GM19397 (cell line): ENCODE measurements at regions not wholly inside any gene's neighbourhood (a gene's known extent, or its start where the extent isn't known, plus 50 kb on each side); places are given as distances from the start of the nearest gene placed in this dataset.

Experiments used
- ATAC-seq: cut with Tn5 transposase; IDR thresholded peaks from one replicate; pipeline ENCODE4 v1.9.1; 2021; ENCODE audit warnings: mild to moderate bottlenecking, moderate library complexity; ENCODE audit not compliant: unreplicated experiment

GRCh38 chrX:15191830-15192229, 78.1 kb downstream of the ASB9 start:
- ATAC-seq = no peak

DNA sequence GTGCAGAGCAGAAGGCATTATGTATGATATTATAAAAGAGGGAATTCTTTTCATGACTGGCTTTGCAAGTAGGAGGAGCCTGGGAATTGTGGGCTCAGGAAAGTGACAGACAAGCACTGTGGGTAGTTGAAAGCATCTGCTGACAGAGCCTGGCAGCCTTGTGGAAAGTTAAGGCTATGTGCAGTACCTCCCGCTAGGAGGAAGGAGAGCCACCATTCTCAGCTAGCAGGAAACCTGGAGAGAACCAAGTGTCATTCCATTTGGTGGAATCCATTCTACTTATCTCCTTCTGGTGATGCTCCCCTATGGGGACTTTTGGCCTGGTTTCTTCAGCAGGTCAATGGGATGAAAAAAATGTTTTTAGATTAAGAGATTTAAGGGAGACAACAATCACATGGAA, 81.8 kb downstream of the ASB9 start:
- ATAC-seq = no peak

- no peak for ATAC-seq
Observed at GRCh38 chrX:15177316-15177715, 92.6 kb downstream of the ASB9 start.

- ATAC-seq = no peak
Observed at GRCh38 chrX:15173411-15173810, 96.5 kb downstream of the ASB9 start.

- ATAC-seq = no peak
Observed at GRCh38 chrX:15170927-15171326, 99.0 kb downstream of the ASB9 start.

DNA sequence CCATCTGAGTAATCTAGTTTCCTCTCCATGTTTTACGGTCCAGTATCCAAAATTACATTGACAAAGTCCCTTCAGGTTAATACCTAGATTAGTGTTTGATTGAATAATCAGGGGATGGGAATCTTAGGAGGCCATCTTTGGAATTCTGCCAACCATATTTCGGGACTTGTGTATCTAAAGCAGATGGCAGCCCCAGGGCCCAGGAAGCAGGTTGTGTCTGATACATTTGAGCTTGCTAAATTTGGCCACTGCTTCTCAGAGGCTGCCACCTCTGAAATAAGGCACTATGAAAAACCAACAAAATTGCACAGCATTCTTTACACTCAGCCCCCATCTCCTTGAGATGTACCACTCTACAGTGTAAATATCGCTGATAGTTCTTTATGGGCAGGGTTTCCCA, 102.1 kb downstream of the ASB9 start:
- ATAC-seq = no peak

DNA sequence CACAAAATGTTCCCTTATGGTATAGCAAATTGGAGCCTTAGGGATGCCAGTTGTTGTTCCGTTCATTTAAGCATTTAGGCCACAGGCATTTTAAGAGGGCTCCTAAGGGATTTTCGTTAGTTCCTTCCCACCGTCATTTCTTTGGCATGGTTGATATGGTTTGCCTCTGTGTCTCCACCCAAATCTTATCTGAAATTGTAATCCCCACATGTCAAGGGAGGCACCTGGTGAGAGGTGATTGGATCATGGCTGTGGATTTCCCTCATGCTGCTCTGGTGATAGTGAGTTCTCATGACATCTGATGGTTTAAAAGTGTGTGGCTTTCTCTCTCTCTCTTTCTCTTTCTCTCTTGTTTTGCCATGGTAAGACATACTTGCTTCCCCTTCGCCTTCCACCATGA, 104.1 kb downstream of the ASB9 start:
- ATAC-seq = no peak

DNA sequence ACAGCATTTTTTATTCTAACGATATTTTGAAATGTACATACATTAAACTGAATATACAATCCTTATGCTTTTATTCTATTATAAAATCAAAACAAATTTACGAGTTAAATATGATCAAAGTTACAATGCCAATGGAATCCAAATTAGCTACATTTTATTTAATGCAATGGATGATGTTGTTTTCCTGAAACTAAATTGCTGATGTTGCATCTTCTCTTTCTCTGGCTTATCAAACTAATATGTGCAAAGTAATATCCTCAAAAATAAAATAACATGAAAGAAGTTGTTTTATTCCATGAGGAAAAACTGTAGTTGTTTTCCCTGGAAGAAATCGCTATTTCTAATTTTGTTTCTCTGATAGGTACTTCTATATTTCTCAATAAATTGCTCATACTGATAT, 106.8 kb downstream of the ASB9 start:
- ATAC-seq = no peak

DNA sequence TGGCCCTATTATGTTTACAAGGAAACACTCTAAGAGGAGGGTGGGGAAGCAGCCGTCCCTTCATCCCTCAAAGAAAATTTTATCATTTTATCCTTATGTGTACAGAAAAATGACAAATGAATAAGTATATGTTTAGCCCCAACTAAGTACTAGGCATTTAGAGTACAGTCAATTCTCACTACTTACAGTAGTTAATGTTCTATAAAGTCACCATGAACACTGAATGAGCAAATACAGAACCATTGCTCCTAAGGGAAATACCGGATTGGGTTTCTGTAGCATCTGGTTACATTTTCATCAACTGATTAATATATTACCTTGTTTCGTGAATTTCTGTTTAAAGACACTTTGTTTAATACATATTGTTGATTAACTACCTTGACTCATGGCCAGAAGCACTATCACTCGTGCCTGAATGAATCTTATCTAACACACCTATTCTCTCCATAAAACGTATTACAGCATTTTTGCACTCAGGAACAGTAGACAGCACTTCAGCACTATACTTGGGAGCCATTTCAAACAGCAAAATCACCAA, 109.3 kb downstream of the ASB9 start:
- no peak for ATAC-seq

DNA sequence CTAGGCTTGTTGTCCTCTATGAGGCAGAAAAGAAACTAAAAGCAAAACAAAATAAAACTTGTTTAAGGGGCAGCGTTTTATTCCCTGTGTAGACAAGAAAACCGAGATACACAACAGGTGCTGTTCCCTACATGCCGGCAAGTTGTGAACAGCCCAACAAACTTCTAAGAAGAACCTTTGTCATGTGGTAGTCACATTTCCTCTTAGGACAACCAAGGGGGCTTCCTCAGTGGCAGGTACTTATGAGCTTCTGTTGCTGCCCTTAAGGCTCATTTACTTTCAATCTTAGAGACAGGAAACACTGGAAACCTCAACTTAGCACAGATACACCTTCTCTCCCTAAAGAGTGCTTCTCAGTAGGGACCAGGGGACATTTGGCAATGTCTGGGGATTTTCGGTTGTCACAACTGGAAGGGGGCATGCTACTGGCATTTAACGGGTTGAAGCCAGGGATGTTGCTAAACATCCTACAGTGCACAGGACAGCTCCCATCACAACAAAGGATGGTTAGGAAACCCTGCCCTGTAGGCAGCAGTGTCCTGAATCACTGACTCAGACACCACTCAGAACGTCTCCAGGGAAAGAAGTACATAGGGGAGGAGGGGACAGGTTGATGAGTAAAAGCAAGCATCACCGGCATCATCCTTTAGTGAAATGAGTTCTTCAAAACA, 111.0 kb downstream of the ASB9 start:
- ATAC-seq = peak; percentile 73

DNA sequence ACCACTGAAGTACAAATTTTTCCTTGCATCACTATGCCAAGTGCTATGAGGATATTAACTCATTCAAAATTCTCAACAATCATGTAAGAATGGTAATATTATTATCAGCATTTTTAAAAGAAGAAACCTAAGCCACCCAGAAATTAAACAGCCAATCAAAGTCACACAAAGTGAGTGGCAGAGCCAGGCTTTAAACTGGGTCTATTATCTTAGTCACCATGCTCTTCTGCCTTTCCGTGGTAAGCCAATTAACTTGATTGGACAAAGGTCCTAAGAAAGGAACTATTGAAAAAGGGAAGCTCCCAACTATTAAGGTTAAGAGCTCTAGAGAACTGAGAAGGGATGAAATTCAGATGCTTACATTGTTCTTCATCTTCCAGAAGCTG, 111.5 kb downstream of the ASB9 start:
- ATAC-seq = no peak

- ATAC-seq = no peak
Observed at GRCh38 chrX:15157624-15158023, 112.3 kb downstream of the ASB9 start.

- peak; percentile 65 for ATAC-seq
Observed at GRCh38 chrX:15151267-15152186, 118.4 kb downstream of the ASB9 start.

GRCh38 chrX:15150586-15150985, 119.3 kb downstream of the ASB9 start:
- no peak for ATAC-seq

- ATAC-seq = no peak
Observed at GRCh38 chrX:15146515-15146914, 123.4 kb downstream of the ASB9 start.

- ATAC-seq = no peak
Observed at GRCh38 chrX:15143825-15144121, 126.1 kb downstream of the ASB9 start.

DNA sequence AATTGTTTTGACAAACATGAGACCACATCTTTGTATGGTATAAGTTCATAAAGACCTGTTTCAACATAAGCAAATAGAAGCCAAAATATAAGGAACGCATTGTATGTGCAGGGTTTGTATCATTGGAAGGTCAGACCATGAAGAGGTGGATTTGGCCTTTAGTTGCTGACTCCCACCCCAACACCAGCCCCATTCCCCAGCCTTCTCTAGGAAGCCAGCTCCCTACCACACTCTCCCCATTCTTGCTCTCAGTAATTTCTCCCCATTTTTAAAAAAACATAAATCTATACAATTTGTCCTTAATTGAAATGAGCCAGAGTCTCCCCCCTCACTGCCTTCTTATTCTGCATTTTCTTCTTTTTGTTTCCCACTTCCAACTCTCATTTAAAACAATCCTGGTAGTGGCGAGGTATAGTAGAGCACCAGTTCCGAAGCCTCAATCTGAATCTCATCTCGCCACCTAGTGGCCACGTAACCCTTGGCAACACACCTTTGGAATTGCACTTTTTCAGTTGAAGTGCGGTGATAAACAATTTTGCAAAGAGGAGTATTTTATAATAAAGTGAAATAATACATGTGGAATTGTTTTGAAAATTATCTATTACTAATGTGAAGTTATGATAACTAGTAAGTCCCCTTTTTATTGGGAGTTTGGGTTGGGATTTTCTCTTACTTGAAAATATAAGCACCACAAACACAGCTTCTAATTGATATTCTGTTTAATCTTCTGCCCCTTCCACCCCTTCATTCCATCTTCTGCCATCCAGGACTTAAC, 126.6 kb downstream of the ASB9 start:
- ATAC-seq = peak; percentile 52

- ATAC-seq = no peak
Observed at GRCh38 chrX:15142084-15142715, 127.7 kb downstream of the ASB9 start.

DNA sequence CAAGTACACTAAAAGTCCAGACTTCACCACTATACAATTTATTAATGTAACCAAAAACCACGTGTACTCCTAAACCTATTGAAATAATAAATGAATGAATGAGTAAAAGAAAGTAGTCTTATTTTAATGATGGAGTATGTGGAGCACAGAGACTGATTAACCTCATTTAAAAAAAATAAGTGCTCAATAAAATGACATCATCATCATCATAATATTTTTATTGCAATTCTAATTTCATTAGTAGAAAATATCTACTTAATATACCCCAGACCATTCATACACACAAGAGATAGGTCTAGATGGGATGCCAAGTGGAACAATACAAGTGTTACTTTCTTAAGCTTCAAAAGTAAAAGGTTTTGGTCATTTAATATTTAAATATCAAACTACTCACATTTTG, 133.1 kb downstream of the ASB9 start:
- no peak for ATAC-seq

DNA sequence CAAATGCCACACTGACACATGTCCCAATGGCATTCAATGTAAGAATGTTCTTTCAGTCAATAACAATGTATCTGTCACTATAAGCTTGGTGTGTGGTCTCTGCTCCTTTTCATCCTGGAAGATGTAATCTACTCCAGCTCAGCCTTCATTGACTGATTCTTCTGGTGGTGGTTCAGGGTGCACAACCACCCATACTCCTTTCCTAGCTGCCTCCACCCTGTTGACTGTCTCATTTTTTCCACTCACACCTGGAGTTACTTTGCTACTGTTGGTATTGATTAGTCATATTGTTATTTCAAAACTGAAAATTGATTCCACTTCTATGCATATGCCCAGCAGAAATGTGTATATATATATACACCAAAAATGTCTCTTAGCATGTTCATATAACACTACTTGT, 140.5 kb downstream of the ASB9 start:
- no peak for ATAC-seq

DNA sequence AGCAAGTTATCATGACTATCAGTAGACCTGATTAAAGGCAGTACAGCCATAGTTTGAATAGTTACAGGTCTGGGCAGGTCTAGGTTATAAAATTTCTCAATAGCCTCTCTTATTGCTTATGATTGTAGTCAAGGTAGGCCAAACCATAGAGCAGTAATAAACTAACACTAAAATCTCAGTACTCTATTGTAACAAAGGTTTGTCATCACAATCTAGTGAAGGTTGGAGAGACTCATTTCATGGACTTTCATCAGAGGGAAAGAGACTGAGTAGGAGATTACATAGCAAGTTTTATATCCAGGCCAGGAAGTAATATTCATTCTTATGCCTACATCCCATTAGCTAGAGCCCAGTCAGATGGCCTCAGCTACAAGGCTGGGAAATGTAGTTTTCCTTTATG, 141.0 kb downstream of the ASB9 start:
- ATAC-seq = no peak
